DND-41 (cell line): ENCODE measurements at regions not wholly inside any gene's neighbourhood (a gene's known extent, or its start where the extent isn't known, plus 50 kb on each side); places are given as distances from the start of the nearest gene placed in this dataset.

ENCODE experiments used
- EZH2 ChIP-seq: IDR thresholded peaks from 3 replicates; pipeline ENCODE4 v1.6.1; 2012; ENCODE audit warnings: borderline replicate concordance, low read depth, mild to moderate bottlenecking, moderate library complexity, low read length, inconsistent platforms; ENCODE audit not compliant: severe bottlenecking
- TF ChIP-seq, protein P1 (sequence below): IDR thresholded peaks from 2 replicates; pipeline ENCODE4 v1.5.1; 2012; ENCODE audit warnings: borderline replicate concordance, low read length, moderate library complexity, mild to moderate bottlenecking; ENCODE audit not compliant: poor library complexity, severe bottlenecking; ENCODE audit errors: extremely low read depth

DNA sequence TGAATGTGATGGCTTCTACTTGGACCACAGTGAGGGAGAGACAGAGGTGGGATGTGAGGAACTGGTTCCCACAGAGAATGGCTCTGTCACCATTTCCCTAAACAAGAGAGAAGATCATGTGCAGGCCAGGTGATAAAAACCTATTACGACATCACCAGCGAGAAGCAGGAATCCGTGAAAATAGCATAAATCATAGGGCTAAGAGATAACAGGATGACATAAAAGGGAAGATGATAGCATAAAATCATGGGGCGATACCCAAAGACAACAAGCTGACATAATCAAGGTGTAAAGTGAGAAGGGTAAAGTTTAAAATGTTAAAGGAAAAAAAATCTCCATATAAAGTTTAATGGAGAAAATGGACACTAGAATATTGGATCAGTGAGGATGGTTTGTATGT lies 205.5 kb upstream of the SLIT2 start:
- TF ChIP-seq, protein P1, sequence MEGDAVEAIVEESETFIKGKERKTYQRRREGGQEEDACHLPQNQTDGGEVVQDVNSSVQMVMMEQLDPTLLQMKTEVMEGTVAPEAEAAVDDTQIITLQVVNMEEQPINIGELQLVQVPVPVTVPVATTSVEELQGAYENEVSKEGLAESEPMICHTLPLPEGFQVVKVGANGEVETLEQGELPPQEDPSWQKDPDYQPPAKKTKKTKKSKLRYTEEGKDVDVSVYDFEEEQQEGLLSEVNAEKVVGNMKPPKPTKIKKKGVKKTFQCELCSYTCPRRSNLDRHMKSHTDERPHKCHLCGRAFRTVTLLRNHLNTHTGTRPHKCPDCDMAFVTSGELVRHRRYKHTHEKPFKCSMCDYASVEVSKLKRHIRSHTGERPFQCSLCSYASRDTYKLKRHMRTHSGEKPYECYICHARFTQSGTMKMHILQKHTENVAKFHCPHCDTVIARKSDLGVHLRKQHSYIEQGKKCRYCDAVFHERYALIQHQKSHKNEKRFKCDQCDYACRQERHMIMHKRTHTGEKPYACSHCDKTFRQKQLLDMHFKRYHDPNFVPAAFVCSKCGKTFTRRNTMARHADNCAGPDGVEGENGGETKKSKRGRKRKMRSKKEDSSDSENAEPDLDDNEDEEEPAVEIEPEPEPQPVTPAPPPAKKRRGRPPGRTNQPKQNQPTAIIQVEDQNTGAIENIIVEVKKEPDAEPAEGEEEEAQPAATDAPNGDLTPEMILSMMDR, result no peak
- TF ChIP-seq EZH2, result no peak
